Breast epithelium (tissue), 4 donors: ENCODE measurements at regions not wholly inside any gene's neighbourhood (a gene's known extent, or its start where the extent isn't known, plus 50 kb on each side); places are given as distances from the start of the nearest gene placed in this dataset.

Experiments used
- DNase-seq, 2 donors: peaks; one replicate each; pipeline ENCODE4 v3.0.0-alpha.2; 2019; ENCODE audit warnings: low spot score in 2 of 2
- H3K27ac ChIP-seq, 2 donors: fragments of 200-600 bp; sonication (generic) in 1 of 2; one replicate each; pipeline ENCODE4 v1.5.1; 2016 to 2019; ENCODE audit warnings: mild to moderate bottlenecking in 1 of 2
- H3K27me3 ChIP-seq, 2 donors: fragments of 200-600 bp; sonication (generic) in 1 of 2; one replicate each; pipeline versions ENCODE4 v1.5.1 to v1.6.0; 2017 to 2019; ENCODE audit warnings: control low read depth in 1 of 2, mild to moderate bottlenecking in 1 of 2
- H3K36me3 ChIP-seq: fragments of 200-600 bp; one replicate; pipeline ENCODE4 v1.5.1; 2019
- H3K4me1 ChIP-seq, 2 donors: fragments of 200-600 bp; sonication (generic); one replicate each; pipeline ENCODE4 v1.5.1; 2016 to 2019; ENCODE audit warnings: control low read depth in 1 of 2
- H3K4me3 ChIP-seq, 3 donors: fragments of 200-600 bp; sonication (generic); 1 replicate in 2 of 3; 2 replicates in 1 of 3; pipeline ENCODE4 v1.5.1; 2016 to 2019; ENCODE audit warnings: mild to moderate bottlenecking in 3 of 3, moderate library complexity in 2 of 3
- H3K9me3 ChIP-seq, 2 donors: fragments of 200-600 bp; sonication (generic) in 1 of 2; one replicate each; pipeline ENCODE4 v1.5.1; 2016 to 2019; ENCODE audit warnings: control low read depth in 1 of 2
- CTCF ChIP-seq, 3 donors: fragments of 450-650 bp; IDR thresholded peaks; one replicate each; pipeline ENCODE4 v1.5.1; 2016 to 2017; ENCODE audit warnings: antibody characterized with exemption in 3 of 3, mild to moderate bottlenecking in 3 of 3, moderate library complexity in 3 of 3
- POLR2A ChIP-seq: fragments of 450-650 bp; IDR thresholded peaks from one replicate; pipeline ENCODE4 v1.6.1; 2016; ENCODE audit warnings: antibody characterized with exemption, mild to moderate bottlenecking, moderate library complexity
- POLR2AphosphoS5 ChIP-seq, 3 donors: sonication (generic); formaldehyde crosslinking; IDR thresholded peaks; one replicate each; pipeline ENCODE4 v1.6.1; 2017; ENCODE audit warnings: antibody characterized with exemption in 3 of 3
- intact Hi-C: fragments of 100-400 bp; cut with DNase I; formaldehyde crosslinking; loops from one replicate; pipeline ENCODE4 v1.15.1; 2023; ENCODE audit warnings: low total_unique reads

DNA sequence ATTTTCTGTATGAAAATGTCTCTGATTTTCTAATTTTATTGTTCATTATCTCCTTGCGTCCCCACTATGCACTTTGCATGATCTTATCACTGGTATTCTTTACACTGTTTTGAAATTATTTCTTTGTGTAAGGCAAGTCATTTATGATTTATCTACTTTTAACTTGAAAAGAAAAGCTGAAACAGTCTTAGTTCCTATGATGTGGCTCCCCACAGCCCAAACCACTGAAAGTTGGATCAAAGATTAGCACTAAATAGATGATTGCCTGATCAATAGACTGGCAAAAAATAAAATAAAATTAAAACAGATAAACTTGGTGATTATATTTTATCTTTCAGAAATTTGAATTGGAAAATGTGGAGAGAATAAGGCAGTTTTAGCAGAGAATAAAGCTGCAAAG, 1101.9 kb downstream of the PCDH9 start:
- intact Hi-C loops = no loop called here
- Histone ChIP-seq H3K36me3 (no peaks in the 10 kb centered on the region), H3K4me1 (no peaks in the 10 kb centered on the region), H3K4me3 (no peak overlapping the region), H3K27ac (no peak overlapping the region), H3K27me3 (no peaks in the 10 kb centered on the region), H3K9me3 (no peaks in the 10 kb centered on the region)
- DNase-seq = no peak
- TF ChIP-seq POLR2AphosphoS5 (IDR thresholded peaks at IDR 0.05) (no peak), CTCF (IDR thresholded peaks at IDR 0.05) (no peak), POLR2A (no peak)

DNA sequence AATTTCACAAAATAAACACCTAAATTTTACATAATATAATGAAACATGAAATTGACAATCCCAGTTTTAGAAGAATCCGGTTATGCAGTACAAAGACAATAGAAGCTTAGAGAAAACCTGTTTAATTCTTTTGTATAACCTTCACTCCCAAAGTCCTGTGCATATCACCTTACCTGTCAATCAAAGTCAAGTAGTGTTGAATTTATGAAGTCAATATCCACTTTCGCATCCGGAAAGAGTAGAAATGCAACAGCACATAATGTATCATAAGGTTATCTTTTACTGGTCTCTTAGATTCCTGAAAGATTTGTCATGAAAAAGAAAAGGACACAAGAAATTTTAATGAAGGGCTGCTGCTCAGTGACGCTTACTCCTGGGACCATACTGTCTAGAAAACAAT, 1112.6 kb downstream of the PCDH9 start:
- TF ChIP-seq POLR2A = no peak
- TF ChIP-seq CTCF (IDR thresholded peaks at IDR 0.05) = no peak
- no peak for TF ChIP-seq POLR2AphosphoS5 (IDR thresholded peaks at IDR 0.05)
- no peaks in the 10 kb centered on the region for H3K27me3 ChIP-seq
- H3K27ac ChIP-seq = no peak overlapping the region
- H3K36me3 ChIP-seq = no peaks in the 10 kb centered on the region
- no peak for DNase-seq
- no peak overlapping the region for H3K4me3 ChIP-seq
- H3K9me3 ChIP-seq = no peaks in the 10 kb centered on the region
- no peaks in the 10 kb centered on the region for H3K4me1 ChIP-seq
- intact Hi-C loops = no loop called here

DNA sequence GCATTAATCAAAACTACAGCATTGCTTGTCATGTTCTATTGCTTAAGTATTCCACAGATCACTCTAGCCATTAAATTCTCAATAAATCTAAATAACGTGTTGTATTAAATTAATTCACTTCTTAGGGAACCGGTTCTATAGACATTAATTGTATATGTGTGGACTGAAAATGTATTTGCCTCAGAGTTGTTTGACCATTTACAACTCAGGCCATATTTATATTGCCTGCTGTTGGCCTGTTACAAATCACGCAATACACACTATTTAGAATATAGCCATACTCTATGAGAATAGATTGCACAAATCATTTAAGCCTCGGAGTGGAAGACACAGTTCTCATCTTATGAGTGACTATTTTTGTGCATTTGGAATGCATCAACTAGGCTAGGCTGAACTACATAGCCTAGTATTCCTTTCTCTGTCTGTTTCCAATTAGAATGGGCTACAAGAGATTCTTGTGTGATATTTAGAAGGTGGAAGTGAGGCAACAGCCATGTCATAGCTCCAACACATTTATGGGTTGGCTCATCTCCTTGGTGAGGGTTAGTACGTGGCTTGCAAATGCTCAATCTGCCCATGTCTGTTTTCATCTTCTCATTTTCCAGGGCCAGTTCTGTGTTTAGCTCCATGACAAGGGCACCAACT, 1116.1 kb downstream of the PCDH9 start:
- intact Hi-C loops = no loop called here
- no peak for TF ChIP-seq POLR2AphosphoS5 (IDR thresholded peaks at IDR 0.05)
- TF ChIP-seq CTCF (IDR thresholded peaks at IDR 0.05) = no peak
- no peak for TF ChIP-seq POLR2A
- H3K27me3 ChIP-seq = no peaks in the 10 kb centered on the region
- DNase-seq = no peak
- H3K4me1 ChIP-seq = no peaks in the 10 kb centered on the region
- H3K27ac ChIP-seq = no peak overlapping the region
- H3K4me3 ChIP-seq = no peak overlapping the region
- no peaks in the 10 kb centered on the region for H3K36me3 ChIP-seq
- no peaks in the 10 kb centered on the region for H3K9me3 ChIP-seq

GRCh38 chr13:66111628-66112027, 1118.5 kb downstream of the PCDH9 start:
- no peak for TF ChIP-seq POLR2A

DNA sequence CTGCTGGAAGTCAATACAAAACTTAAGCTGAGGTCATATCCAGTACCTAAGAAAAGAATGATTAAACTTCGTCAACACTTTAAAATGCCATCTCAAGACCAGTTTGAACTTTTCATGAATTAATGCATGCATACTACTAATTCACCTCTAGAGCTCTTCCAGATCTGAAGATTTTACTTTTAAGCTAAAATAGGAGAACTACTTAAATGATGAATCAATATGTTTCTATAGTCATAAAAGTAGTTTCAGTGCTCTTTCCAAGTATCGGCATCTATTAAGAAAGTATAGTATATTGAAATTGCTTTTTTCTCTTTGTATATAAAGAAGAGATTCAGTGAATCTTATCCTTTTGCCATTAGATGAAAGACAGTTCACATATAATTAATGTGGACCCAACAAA, 1123.9 kb downstream of the PCDH9 start:
- H3K27ac ChIP-seq = no peak overlapping the region
- H3K4me1 ChIP-seq = no peaks in the 10 kb centered on the region
- DNase-seq = no peak
- no peak for TF ChIP-seq CTCF (IDR thresholded peaks at IDR 0.05)
- no peak for TF ChIP-seq POLR2A
- TF ChIP-seq POLR2AphosphoS5 (IDR thresholded peaks at IDR 0.05) = no peak
- no peaks in the 10 kb centered on the region for H3K27me3 ChIP-seq
- intact Hi-C loops = no loop called here
- H3K4me3 ChIP-seq = no peak overlapping the region
- H3K36me3 ChIP-seq = no peaks in the 10 kb centered on the region
- H3K9me3 ChIP-seq = no peaks in the 10 kb centered on the region

More at GRCh38 chr13:66111628-66112027, 1118.5 kb downstream of the PCDH9 start:
- Histone ChIP-seq H3K9me3 (no peaks in the 10 kb centered on the region), H3K27ac (no peak overlapping the region), H3K4me1 (no peaks in the 10 kb centered on the region), H3K27me3 (no peaks in the 10 kb centered on the region), H3K4me3 (no peak overlapping the region), H3K36me3 (no peaks in the 10 kb centered on the region)
- no peak for DNase-seq
- intact Hi-C loops = no loop called here

GRCh38 chr13:66102864-66103263, 1127.3 kb downstream of the PCDH9 start:
- TF ChIP-seq CTCF (IDR thresholded peaks at IDR 0.05) (no peak), POLR2AphosphoS5 (IDR thresholded peaks at IDR 0.05) (no peak), POLR2A (no peak)
- Histone ChIP-seq H3K4me1 (no peaks in the 10 kb centered on the region), H3K36me3 (no peaks in the 10 kb centered on the region), H3K27ac (no peak overlapping the region), H3K4me3 (no peak overlapping the region), H3K27me3 (no peaks in the 10 kb centered on the region), H3K9me3 (no peaks in the 10 kb centered on the region)
- intact Hi-C loops = no loop called here
- no peak for DNase-seq
